Suprapubic skin (tissue), 4 donors: ENCODE measurements at regions not wholly inside any gene's neighbourhood (a gene's known extent, or its start where the extent isn't known, plus 50 kb on each side); places are given as distances from the start of the nearest gene placed in this dataset.

Source experiments
- DNase-seq, 2 donors: peaks; one replicate each; pipeline ENCODE4 v3.0.0-alpha.2; 2019; ENCODE audit warnings: low spot score in 2 of 2
- H3K27ac ChIP-seq: fragments of 200-600 bp; sonication (generic); one replicate; pipeline ENCODE4 v1.5.1; 2019
- H3K27me3 ChIP-seq: fragments of 200-600 bp; sonication (generic); one replicate; pipeline ENCODE4 v1.5.1; 2019
- H3K36me3 ChIP-seq: fragments of 200-600 bp; sonication (generic); one replicate; pipeline ENCODE4 v1.5.1; 2019
- H3K4me1 ChIP-seq: fragments of 200-600 bp; sonication (generic); one replicate; pipeline ENCODE4 v1.5.1; 2019
- H3K4me3 ChIP-seq: fragments of 200-600 bp; sonication (generic); one replicate; pipeline ENCODE4 v1.5.1; 2019; ENCODE audit warnings: mild to moderate bottlenecking
- H3K9me3 ChIP-seq: fragments of 200-600 bp; sonication (generic); one replicate; pipeline ENCODE4 v1.5.1; 2019
- CTCF ChIP-seq, 2 donors: fragments of 200-600 bp in 1 of 2; fragments of 450-650 bp in 1 of 2; sonication (generic) in 1 of 2; IDR thresholded peaks; one replicate each; pipeline ENCODE4 v1.5.1; 2016 to 2019; ENCODE audit warnings: antibody characterized with exemption in 2 of 2, mild to moderate bottlenecking in 1 of 2, moderate library complexity in 1 of 2
- EP300 ChIP-seq: sonication (generic); formaldehyde crosslinking; IDR thresholded peaks from one replicate; pipeline ENCODE4 v1.6.1; 2017; ENCODE audit warnings: antibody characterized with exemption
- POLR2A ChIP-seq, 2 donors: fragments of 450-650 bp; IDR thresholded peaks; one replicate each; pipeline ENCODE4 v1.6.1; 2017; ENCODE audit warnings: antibody characterized with exemption in 2 of 2, mild to moderate bottlenecking in 2 of 2, moderate library complexity in 2 of 2
- POLR2AphosphoS5 ChIP-seq, 3 donors: sonication (generic); formaldehyde crosslinking; IDR thresholded peaks; one replicate each; pipeline ENCODE4 v1.6.1; 2017; ENCODE audit warnings: antibody characterized with exemption in 3 of 3
- WGBS: methylation state at CpG from one replicate; pipeline ENCODE4 v1.1.5; 2018; 5-methylcytosine and 5-hydroxymethylcytosine counted together

- H3K27me3 ChIP-seq, result peaks cover 3% of the 10 kb centered on the region
- H3K4me1 ChIP-seq, result no peaks in the 10 kb centered on the region
- no peak overlapping the region for H3K4me3 ChIP-seq
- DNase-seq, result no peak
- no peaks in the 10 kb centered on the region for H3K36me3 ChIP-seq
- TF ChIP-seq POLR2A (IDR thresholded peaks at IDR 0.05), result no peak
- no peak for TF ChIP-seq EP300
- TF ChIP-seq POLR2AphosphoS5 (IDR thresholded peaks at IDR 0.05), result no peak
- no peak for TF ChIP-seq CTCF (IDR thresholded peaks at IDR 0.05)
- no peak overlapping the region for H3K27ac ChIP-seq
- H3K9me3 ChIP-seq, result no peaks in the 10 kb centered on the region
- WGBS, result 7% methylated on average over 1 of the region's 1 CpG
These were observed 581.9 kb upstream of the BRINP1 start for GRCh38 chr9:119951090-119951489.

GRCh38 chr9:119945686-119946085 is 576.5 kb upstream of the BRINP1 start:
- Histone ChIP-seq H3K27me3 (no peaks in the 10 kb centered on the region), H3K36me3 (no peaks in the 10 kb centered on the region), H3K4me3 (no peak overlapping the region), H3K4me1 (no peaks in the 10 kb centered on the region), H3K9me3 (no peaks in the 10 kb centered on the region), H3K27ac (no peak overlapping the region)
- WGBS, result 45% methylated on average over 7 of the region's 7 CpGs
- DNase-seq, result no peak
- TF ChIP-seq EP300 (no peak), POLR2AphosphoS5 (IDR thresholded peaks at IDR 0.05) (no peak), CTCF (IDR thresholded peaks at IDR 0.05) (no peak), POLR2A (IDR thresholded peaks at IDR 0.05) (no peak)

GRCh38 chr9:119941091-119941490 is 571.9 kb upstream of the BRINP1 start:
- TF ChIP-seq POLR2A (IDR thresholded peaks at IDR 0.05), result no peak
- no peak for TF ChIP-seq EP300
- TF ChIP-seq CTCF (IDR thresholded peaks at IDR 0.05), result no peak
- no peak for TF ChIP-seq POLR2AphosphoS5 (IDR thresholded peaks at IDR 0.05)
- Histone ChIP-seq H3K27ac (no peak overlapping the region), H3K27me3 (no peaks in the 10 kb centered on the region), H3K36me3 (no peaks in the 10 kb centered on the region), H3K9me3 (no peaks in the 10 kb centered on the region), H3K4me3 (no peak overlapping the region), H3K4me1 (no peaks in the 10 kb centered on the region)
- no peak for DNase-seq
- WGBS, result 82% methylated on average over 1 of the region's 1 CpG

GRCh38 chr9:119938871-119939270 is 569.6 kb upstream of the BRINP1 start:
- H3K27ac ChIP-seq, result no peak overlapping the region
- H3K36me3 ChIP-seq, result no peaks in the 10 kb centered on the region
- H3K4me1 ChIP-seq, result no peaks in the 10 kb centered on the region
- no peaks in the 10 kb centered on the region for H3K9me3 ChIP-seq
- H3K4me3 ChIP-seq, result no peak overlapping the region
- WGBS, result 36% methylated on average over 2 of the region's 2 CpGs
- H3K27me3 ChIP-seq, result no peaks in the 10 kb centered on the region
- TF ChIP-seq CTCF (IDR thresholded peaks at IDR 0.05), result no peak
- no peak for TF ChIP-seq POLR2AphosphoS5 (IDR thresholded peaks at IDR 0.05)
- no peak for TF ChIP-seq POLR2A (IDR thresholded peaks at IDR 0.05)
- TF ChIP-seq EP300, result no peak
- no peak for DNase-seq

- Histone ChIP-seq H3K9me3 (no peaks in the 10 kb centered on the region), H3K27ac (no peak overlapping the region), H3K27me3 (no peaks in the 10 kb centered on the region), H3K4me3 (no peak overlapping the region), H3K4me1 (no peaks in the 10 kb centered on the region), H3K36me3 (no peaks in the 10 kb centered on the region)
- DNase-seq, result no peak
- no peak for TF ChIP-seq EP300
- TF ChIP-seq POLR2AphosphoS5 (IDR thresholded peaks at IDR 0.05), result no peak
- no peak for TF ChIP-seq CTCF (IDR thresholded peaks at IDR 0.05)
- no peak for TF ChIP-seq POLR2A (IDR thresholded peaks at IDR 0.05)
- WGBS, result 85% methylated on average over 4 of the region's 4 CpGs
These were observed 565.3 kb upstream of the BRINP1 start for GRCh38 chr9:119934497-119934896.
